MM.1S (cell line): ENCODE measurements at regions not wholly inside any gene's neighbourhood (a gene's known extent, or its start where the extent isn't known, plus 50 kb on each side); places are given as distances from the start of the nearest gene placed in this dataset.

ENCODE experiments used
- EZH2phosphoT487 ChIP-seq: fragments of 300-600 bp; sonication (generic); IDR thresholded peaks from 2 replicates; pipeline ENCODE4 v1.6.1; 2018; ENCODE audit warnings: antibody characterized with exemption, low read length
- TF ChIP-seq, protein P1 (sequence below): fragments of 300-600 bp; sonication (generic); IDR thresholded peaks from 2 replicates; pipeline ENCODE4 v1.5.1; 2016; ENCODE audit warnings: antibody characterized with exemption, low read length, mixed read lengths

DNA sequence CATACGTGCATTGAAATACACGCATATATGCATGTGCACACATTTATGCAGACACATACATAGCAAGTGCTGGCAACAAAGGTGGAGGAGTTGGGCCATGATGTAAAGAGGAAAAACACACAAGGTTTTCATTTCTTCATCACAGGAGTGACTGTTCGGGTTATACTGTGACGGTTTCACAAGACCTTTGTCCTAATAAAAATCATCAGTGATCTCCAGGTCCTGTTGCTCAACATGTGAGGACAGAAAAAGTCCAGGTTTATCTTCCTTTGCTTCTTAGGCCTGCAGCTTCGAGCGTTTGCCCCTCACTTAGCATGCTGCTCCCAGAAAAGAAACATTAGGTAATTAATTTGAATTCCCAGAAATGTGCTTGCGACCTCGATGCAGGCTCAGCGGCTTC lies 1260.0 kb upstream of the TMEM132C start:
- TF ChIP-seq, protein P1, sequence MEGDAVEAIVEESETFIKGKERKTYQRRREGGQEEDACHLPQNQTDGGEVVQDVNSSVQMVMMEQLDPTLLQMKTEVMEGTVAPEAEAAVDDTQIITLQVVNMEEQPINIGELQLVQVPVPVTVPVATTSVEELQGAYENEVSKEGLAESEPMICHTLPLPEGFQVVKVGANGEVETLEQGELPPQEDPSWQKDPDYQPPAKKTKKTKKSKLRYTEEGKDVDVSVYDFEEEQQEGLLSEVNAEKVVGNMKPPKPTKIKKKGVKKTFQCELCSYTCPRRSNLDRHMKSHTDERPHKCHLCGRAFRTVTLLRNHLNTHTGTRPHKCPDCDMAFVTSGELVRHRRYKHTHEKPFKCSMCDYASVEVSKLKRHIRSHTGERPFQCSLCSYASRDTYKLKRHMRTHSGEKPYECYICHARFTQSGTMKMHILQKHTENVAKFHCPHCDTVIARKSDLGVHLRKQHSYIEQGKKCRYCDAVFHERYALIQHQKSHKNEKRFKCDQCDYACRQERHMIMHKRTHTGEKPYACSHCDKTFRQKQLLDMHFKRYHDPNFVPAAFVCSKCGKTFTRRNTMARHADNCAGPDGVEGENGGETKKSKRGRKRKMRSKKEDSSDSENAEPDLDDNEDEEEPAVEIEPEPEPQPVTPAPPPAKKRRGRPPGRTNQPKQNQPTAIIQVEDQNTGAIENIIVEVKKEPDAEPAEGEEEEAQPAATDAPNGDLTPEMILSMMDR, result no peak
- no peak for TF ChIP-seq EZH2phosphoT487
